Transverse colon (tissue), 4 donors: ENCODE measurements at regions not wholly inside any gene's neighbourhood (a gene's known extent, or its start where the extent isn't known, plus 50 kb on each side); places are given as distances from the start of the nearest gene placed in this dataset.
A peak's percentile ranks its signal among the peaks of the same experiment; 100 is the strongest.

Experiments
- DNase-seq: peaks from one replicate; pipeline ENCODE4 v3.0.0-alpha.2; 2019
- H3K27ac ChIP-seq, 4 donors: fragments of 200-600 bp; sonication (generic); 2 replicates each; pipeline ENCODE4 v1.5.1; 2016 to 2018; ENCODE audit warnings: inconsistent platforms in 4 of 4
- H3K27me3 ChIP-seq: fragments of 200-600 bp; sonication (generic); 2 replicates; pipeline ENCODE4 v1.5.1; 2017; ENCODE audit warnings: inconsistent platforms
- H3K36me3 ChIP-seq, 4 donors: fragments of 200-600 bp; sonication (generic); 2 replicates each; pipeline ENCODE4 v1.5.1; 2017 to 2019; ENCODE audit warnings: inconsistent platforms in 4 of 4
- H3K4me1 ChIP-seq, 4 donors: fragments of 200-600 bp; sonication (generic); 2 replicates each; pipeline ENCODE4 v1.5.1; 2017 to 2020; ENCODE audit warnings: inconsistent platforms in 4 of 4
- H3K4me3 ChIP-seq, 4 donors: fragments of 200-600 bp; sonication (generic); 1 replicate in 1 of 4; 2 replicates in 3 of 4; pipeline versions ENCODE4 v1.5.1 to v1.6.1; 2017 to 2019; ENCODE audit warnings: inconsistent platforms in 4 of 4
- H3K9me3 ChIP-seq, 2 donors: fragments of 200-600 bp; sonication (generic); 2 replicates each; pipeline ENCODE4 v1.5.1; 2017 to 2019; ENCODE audit warnings: inconsistent platforms in 2 of 2
- CTCF ChIP-seq, 5 experiments: fragments of 200-600 bp in 3 of 5; fragments of 450-650 bp in 2 of 5; sonication (generic) in 3 of 5; IDR thresholded peaks; 1 replicate in 2 of 5; 2 replicates in 3 of 5; pipeline ENCODE4 v1.5.1; 2016 to 2017; ENCODE audit warnings: antibody characterized with exemption in 5 of 5, inconsistent platforms in 3 of 5, mild to moderate bottlenecking in 2 of 5, moderate library complexity in 1 of 5
- EP300 ChIP-seq: sonication (generic); formaldehyde crosslinking; IDR thresholded peaks from one replicate; pipeline ENCODE4 v1.6.1; 2017; ENCODE audit warnings: antibody characterized with exemption, low read depth
- POLR2A ChIP-seq: fragments of 450-650 bp; IDR thresholded peaks from one replicate; pipeline ENCODE4 v1.6.1; 2016; ENCODE audit warnings: antibody characterized with exemption, mild to moderate bottlenecking, moderate library complexity
- POLR2AphosphoS5 ChIP-seq, 3 donors: sonication (generic); formaldehyde crosslinking; IDR thresholded peaks; one replicate each; pipeline ENCODE4 v1.6.1; 2016; ENCODE audit warnings: antibody characterized with exemption in 3 of 3
- WGBS, 2 donors: methylation state at CpG; one replicate each; pipeline ENCODE4 v1.1.5; 2018; ENCODE audit warnings: low coverage in 1 of 2; 5-methylcytosine and 5-hydroxymethylcytosine counted together
- in situ Hi-C, 4 donors: fragments of 200-750 bp; cut with MboI; loops; one replicate each; pipeline versions ENCODE4 v1.15.0 to v1.15.1; 2017; ENCODE audit warnings: low sequenced_read_pairs in 3 of 4, low pct_ligation_motif_present in 1 of 4, low pct_unique_long_range_greater_than_20kb in 1 of 4
- intact Hi-C: fragments of 100-400 bp; cut with DNase I; formaldehyde crosslinking; loops from one replicate; pipeline ENCODE4 v1.15.1; 2023; ENCODE audit warnings: low total_unique reads

GRCh38 chr18:66066191-66066590 is 315.4 kb downstream of the CDH7 start:
- intact Hi-C loops (no loop called here), in situ Hi-C loops (no loop called here)
- TF ChIP-seq EP300 (no peak), POLR2AphosphoS5 (IDR thresholded peaks at IDR 0.05) (no peak), POLR2A (no peak), CTCF (IDR thresholded peaks at IDR 0.05) (no peak)
- DNase-seq = no peak
- Histone ChIP-seq H3K4me1 (no peaks in the 10 kb centered on the region), H3K36me3 (no peaks in the 10 kb centered on the region), H3K27me3 (no peaks in the 10 kb centered on the region), H3K9me3 (no peaks in the 10 kb centered on the region), H3K4me3 (no peak overlapping the region), H3K27ac (no peak overlapping the region)
- 79 to 89% methylated on average over 2 of the region's 2 CpGs for WGBS, 2 donors

- Histone ChIP-seq H3K4me3 (no peak overlapping the region), H3K36me3 (no peaks in the 10 kb centered on the region), H3K9me3 (no peaks in the 10 kb centered on the region), H3K27ac (no peak overlapping the region), H3K27me3 (no peaks in the 10 kb centered on the region), H3K4me1 (peaks cover 0 to 10% (median 0%) of the 10 kb centered on the region in 4 donors)
- in situ Hi-C loops = no loop called here
- DNase-seq = no peak
- intact Hi-C loops = no loop called here
- WGBS, 2 donors = 85 to 100% methylated on average over 1 of the region's 1 CpG
- TF ChIP-seq EP300 = no peak
- TF ChIP-seq CTCF (IDR thresholded peaks at IDR 0.05) = no peak
- no peak for TF ChIP-seq POLR2AphosphoS5 (IDR thresholded peaks at IDR 0.05)
- TF ChIP-seq POLR2A = no peak
These were observed 297.6 kb downstream of the CDH7 start for GRCh38 chr18:66048406-66048805.

- WGBS, 2 donors = 38 to 46% methylated on average over 2 of the region's 2 CpGs
- Histone ChIP-seq H3K9me3 (no peaks in the 10 kb centered on the region), H3K27me3 (no peaks in the 10 kb centered on the region), H3K4me1 (peaks cover 0 to 10% (median 0%) of the 10 kb centered on the region in 4 donors), H3K27ac (no peak overlapping the region), H3K36me3 (no peaks in the 10 kb centered on the region), H3K4me3 (no peak overlapping the region)
- in situ Hi-C loops = no loop called here
- TF ChIP-seq POLR2AphosphoS5 (IDR thresholded peaks at IDR 0.05) (no peak), CTCF (IDR thresholded peaks at IDR 0.05) (peak in 3 of 5 experiments; percentile 20 to 24 (median 20))
- intact Hi-C loops = no loop called here
- DNase-seq = no peak
These were observed 295.3 kb downstream of the CDH7 start for GRCh38 chr18:66046032-66046602.

GRCh38 chr18:66043009-66043408 is 292.2 kb downstream of the CDH7 start:
- intact Hi-C loops (no loop called here), in situ Hi-C loops (no loop called here)
- no peak overlapping the region for H3K27ac ChIP-seq
- DNase-seq = no peak
- no peaks in the 10 kb centered on the region for H3K36me3 ChIP-seq
- peaks cover 0 to 10% (median 0%) of the 10 kb centered on the region in 4 donors for H3K4me1 ChIP-seq
- WGBS, 2 donors = 22 to 33% methylated on average over 1 to 2 of the region's 2 CpGs
- no peak overlapping the region for H3K4me3 ChIP-seq
- H3K27me3 ChIP-seq = no peaks in the 10 kb centered on the region
- no peaks in the 10 kb centered on the region for H3K9me3 ChIP-seq
- no peak for TF ChIP-seq POLR2A
- no peak for TF ChIP-seq EP300
- TF ChIP-seq POLR2AphosphoS5 (IDR thresholded peaks at IDR 0.05) = no peak
- no peak for TF ChIP-seq CTCF (IDR thresholded peaks at IDR 0.05)
